ENCODE measurements at regions not wholly inside any gene's neighbourhood (a gene's known extent, or its start where the extent isn't known, plus 50 kb on each side); places are given as distances from the start of the nearest gene placed in this dataset.

DNA sequence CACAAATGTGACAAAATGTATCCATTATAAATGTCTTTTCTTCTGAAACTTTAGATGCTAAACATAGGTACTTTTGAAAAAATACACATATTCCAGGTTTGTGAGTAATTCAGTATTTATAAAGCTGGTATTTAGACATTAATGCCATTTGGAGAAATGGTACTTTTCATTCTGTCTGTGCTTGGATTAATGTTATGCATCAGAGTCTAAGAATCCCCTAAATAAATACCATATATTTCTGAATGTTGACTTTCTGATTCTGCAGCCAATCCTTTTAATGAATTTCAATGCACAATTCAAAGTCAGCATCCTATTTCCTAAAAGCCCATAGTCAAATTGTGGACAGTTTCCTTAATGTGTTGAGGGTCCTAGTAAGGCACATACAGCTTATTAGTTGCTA, 145.0 kb downstream of the DKK1 start:
- TF ChIP-seq, protein P1, sequence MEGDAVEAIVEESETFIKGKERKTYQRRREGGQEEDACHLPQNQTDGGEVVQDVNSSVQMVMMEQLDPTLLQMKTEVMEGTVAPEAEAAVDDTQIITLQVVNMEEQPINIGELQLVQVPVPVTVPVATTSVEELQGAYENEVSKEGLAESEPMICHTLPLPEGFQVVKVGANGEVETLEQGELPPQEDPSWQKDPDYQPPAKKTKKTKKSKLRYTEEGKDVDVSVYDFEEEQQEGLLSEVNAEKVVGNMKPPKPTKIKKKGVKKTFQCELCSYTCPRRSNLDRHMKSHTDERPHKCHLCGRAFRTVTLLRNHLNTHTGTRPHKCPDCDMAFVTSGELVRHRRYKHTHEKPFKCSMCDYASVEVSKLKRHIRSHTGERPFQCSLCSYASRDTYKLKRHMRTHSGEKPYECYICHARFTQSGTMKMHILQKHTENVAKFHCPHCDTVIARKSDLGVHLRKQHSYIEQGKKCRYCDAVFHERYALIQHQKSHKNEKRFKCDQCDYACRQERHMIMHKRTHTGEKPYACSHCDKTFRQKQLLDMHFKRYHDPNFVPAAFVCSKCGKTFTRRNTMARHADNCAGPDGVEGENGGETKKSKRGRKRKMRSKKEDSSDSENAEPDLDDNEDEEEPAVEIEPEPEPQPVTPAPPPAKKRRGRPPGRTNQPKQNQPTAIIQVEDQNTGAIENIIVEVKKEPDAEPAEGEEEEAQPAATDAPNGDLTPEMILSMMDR (IDR thresholded peaks at IDR 0.05): no peak
- no peak for TF ChIP-seq POLR2A (IDR thresholded peaks at IDR 0.05)
